IMR-90 (cell line): ENCODE measurements at regions not wholly inside any gene's neighbourhood (a gene's known extent, or its start where the extent isn't known, plus 50 kb on each side); places are given as distances from the start of the nearest gene placed in this dataset.

Source experiments
- ATAC-seq: fragments of 200-7000 bp; cut with Tn5 transposase; 2 replicates; pipeline ENCODE4 v1.9.1; 2020; ENCODE audit warnings: low read depth, mild to moderate bottlenecking, moderate library complexity
- BruUV-seq: library from RNA; stranded (reverse); fragments of 400-500 nt; replicated peaks from 2 replicates; lab custom pipeline; 2021; lab: Mats Ljungman, UMichigan
- CTCF ChIA-PET: fragments of 300-600 bp; formaldehyde crosslinking; extraction: SDS; loops from one replicate; lab custom pipeline; 2021; ENCODE audit warnings: antibody characterized with exemption; lab: Yijun Ruan, JAX
- POLR2A ChIA-PET: fragments of 300-600 bp; sonication (Branson Sonifier 250); formaldehyde crosslinking; loops from one replicate; lab custom pipeline; 2022; ENCODE audit warnings: antibody characterized with exemption; ENCODE audit not compliant: unreplicated experiment; lab: Charles Lee
- DNase-seq: peaks from one replicate; pipeline ENCODE4 v3.0.0; 2013
- H2AFZ ChIP-seq: replicated peaks from 2 replicates; pipeline ENCODE3; 2013; ENCODE audit warnings: low read length, mild to moderate bottlenecking; ENCODE audit not compliant: poor library complexity
- H2AK5ac ChIP-seq: 2 replicates; pipeline ENCODE4 v1.6.1; 2013; ENCODE audit warnings: low read depth, low read length, inconsistent platforms
- H2AK9ac ChIP-seq: replicated peaks from 2 replicates; pipeline ENCODE3; 2013; ENCODE audit warnings: mild to moderate bottlenecking, low read depth, low read length, moderate library complexity; ENCODE audit not compliant: poor library complexity
- H2BK120ac ChIP-seq: 2 replicates; pipeline ENCODE4 v1.6.1; 2013; ENCODE audit warnings: low read depth, low read length, inconsistent platforms
- H2BK15ac ChIP-seq: 3 replicates; pipeline ENCODE4 v1.6.1; 2013; ENCODE audit warnings: low read depth, low read length, inconsistent platforms
- H2BK20ac ChIP-seq: 2 replicates; pipeline ENCODE4 v1.6.1; 2013; ENCODE audit warnings: low read depth, mild to moderate bottlenecking, inconsistent platforms, low read length, moderate library complexity
- H2BK5ac ChIP-seq: 2 replicates; pipeline ENCODE4 v1.6.1; 2013; ENCODE audit warnings: mild to moderate bottlenecking, low read depth, low read length, inconsistent platforms; ENCODE audit not compliant: poor library complexity, severe bottlenecking
- H3K14ac ChIP-seq: replicated peaks from 2 replicates; pipeline ENCODE4 v1.6.1; 2013; ENCODE audit warnings: low read depth, low read length, inconsistent platforms
- H3K18ac ChIP-seq: 2 replicates; pipeline ENCODE4 v1.6.1; 2013; ENCODE audit warnings: low read depth, low read length, control low read depth
- H3K23ac ChIP-seq: 2 replicates; pipeline ENCODE4 v1.6.1; 2013; ENCODE audit warnings: low read depth, low read length, inconsistent platforms
- H3K27ac ChIP-seq: 2 replicates; pipeline ENCODE4 v1.5.1; 2013; ENCODE audit warnings: mild to moderate bottlenecking, control low read depth, low read length; ENCODE audit not compliant: insufficient read depth
- H3K27me3 ChIP-seq: 2 replicates; pipeline ENCODE4 v1.6.1; 2013; ENCODE audit warnings: low read length; ENCODE audit not compliant: control insufficient read depth, insufficient read depth
- H3K36me3 ChIP-seq: 2 replicates; pipeline ENCODE4 v1.6.1; 2013; ENCODE audit warnings: low read length, mixed read lengths; ENCODE audit not compliant: control insufficient read depth, insufficient read depth
- H3K4ac ChIP-seq: 2 replicates; pipeline ENCODE4 v1.6.1; 2013; ENCODE audit warnings: low read depth, low read length, inconsistent platforms
- H3K4me1 ChIP-seq: 2 replicates; pipeline ENCODE4 v1.6.1; 2013; ENCODE audit warnings: low read length, mixed read lengths; ENCODE audit not compliant: control insufficient read depth, insufficient read depth
- H3K4me2 ChIP-seq: 2 replicates; pipeline ENCODE4 v1.6.1; 2013; ENCODE audit warnings: low read depth, mild to moderate bottlenecking, control low read depth, low read length, moderate library complexity
- H3K4me3 ChIP-seq: 2 replicates; pipeline ENCODE4 v1.5.1; 2013; ENCODE audit warnings: low read depth, mild to moderate bottlenecking, control low read depth, low read length, moderate library complexity; ENCODE audit not compliant: insufficient read depth
- H3K56ac ChIP-seq: 2 replicates; pipeline ENCODE4 v1.6.1; 2013; ENCODE audit warnings: low read length, inconsistent platforms; ENCODE audit not compliant: insufficient read depth; ENCODE audit errors: extremely low read depth
- H3K79me1 ChIP-seq, 2 experiments: 2 replicates each; pipeline ENCODE4 v1.6.1; 2013; ENCODE audit warnings: low read length in 2 of 2, inconsistent platforms in 1 of 2, low read depth in 1 of 2
- H3K9ac ChIP-seq: 2 replicates; pipeline ENCODE4 v1.6.1; 2013; ENCODE audit warnings: low read depth, low read length, control low read depth
- H3K9me1 ChIP-seq: 2 replicates; pipeline ENCODE4 v1.6.1; 2013; ENCODE audit warnings: low read length, inconsistent platforms; ENCODE audit not compliant: insufficient read depth
- H3K9me3 ChIP-seq: 2 replicates; pipeline ENCODE4 v1.6.1; 2013; ENCODE audit warnings: low read length; ENCODE audit not compliant: control insufficient read depth, insufficient read depth
- H4K20me1 ChIP-seq: 2 replicates; pipeline ENCODE4 v1.6.1; 2013; ENCODE audit warnings: low read length, inconsistent platforms; ENCODE audit not compliant: insufficient read depth
- H4K5ac ChIP-seq: 2 replicates; pipeline ENCODE4 v1.6.1; 2013; ENCODE audit warnings: mild to moderate bottlenecking, low read depth, low read length, control low read depth
- H4K8ac ChIP-seq, 2 experiments: 2 replicates each; pipeline ENCODE4 v1.6.1; 2013; ENCODE audit warnings: low read depth in 2 of 2, low read length in 2 of 2, control low read depth in 1 of 2, inconsistent platforms in 1 of 2
- H4K91ac ChIP-seq: 2 replicates; pipeline ENCODE4 v1.6.1; 2013; ENCODE audit warnings: low read depth, low read length, inconsistent platforms; ENCODE audit not compliant: insufficient read depth
- CEBPB ChIP-seq: IDR thresholded peaks from 2 replicates; pipeline ENCODE4 v1.6.1; 2012; ENCODE audit warnings: low read depth, low read length, improper control_type of control experiment
- POLR2A ChIP-seq: IDR thresholded peaks from 2 replicates; pipeline ENCODE4 v1.6.1; 2012; ENCODE audit warnings: mild to moderate bottlenecking, low read depth, low read length
- WGBS, 2 experiments: methylation state at CpG; one replicate each; pipeline versions ENCODE4 v1.1.5 to v1.1.7; 2013; ENCODE audit warnings: missing lambda C conversion rate in 2 of 2; ENCODE audit not compliant: insufficient read length in 1 of 2; ENCODE audit errors: extremely low coverage in 2 of 2; 5-methylcytosine and 5-hydroxymethylcytosine counted together
- dilution Hi-C: fragments of 300-500 bp; cut with HindIII; formaldehyde crosslinking; loops from one replicate; pipeline ENCODE4 v1.14.3; 2018; ENCODE audit warnings: low sequenced_read_pairs; ENCODE audit not compliant: unreplicated experiment
- in situ Hi-C: fragments of 300-500 bp; cut with MboI; formaldehyde crosslinking; loops from 3 replicates; pipeline ENCODE4 v1.14.3; 2019; ENCODE audit warnings: low sequenced_read_pairs, inconsistent platforms, mixed read lengths
- intact Hi-C: fragments of 100-400 bp; cut with micrococcal nuclease; formaldehyde crosslinking; loops from 2 replicates; pipeline ENCODE4 v1.10.0; 2022
- TF ChIP-seq, protein P1 (sequence below): fragments of 150-350 bp; IDR thresholded peaks from 2 replicates; pipeline ENCODE4 v1.6.1; 2016; ENCODE audit warnings: low read depth, mild to moderate bottlenecking, low read length, moderate library complexity, borderline replicate concordance

DNA sequence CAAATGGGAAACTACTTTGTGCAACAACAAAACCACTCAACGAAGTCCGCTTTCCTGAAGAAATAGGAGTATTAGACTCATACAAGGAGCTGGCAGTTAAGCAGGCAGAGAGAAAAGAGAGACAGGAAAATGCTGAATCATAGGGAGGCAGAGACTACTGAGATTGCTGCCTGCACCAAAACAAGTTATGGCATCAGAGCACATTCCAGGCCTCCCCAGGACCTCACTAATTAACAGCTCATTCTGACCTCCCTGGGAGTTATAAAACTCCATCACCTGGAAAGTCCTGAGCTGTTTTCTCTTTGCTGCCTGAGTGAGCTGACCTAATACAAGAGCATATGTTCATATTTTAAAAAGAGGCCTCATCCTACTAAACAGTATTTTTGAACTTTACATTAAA is 741.0 kb downstream of the MCTP2 start:
- dilution Hi-C loops = no loop called here
- no peak overlapping the region for H3K56ac ChIP-seq

More for the DNA sequence above, 741.0 kb downstream of the MCTP2 start:
- TF ChIP-seq POLR2A (no peak), CEBPB (no peak)
- TF ChIP-seq, protein P1, sequence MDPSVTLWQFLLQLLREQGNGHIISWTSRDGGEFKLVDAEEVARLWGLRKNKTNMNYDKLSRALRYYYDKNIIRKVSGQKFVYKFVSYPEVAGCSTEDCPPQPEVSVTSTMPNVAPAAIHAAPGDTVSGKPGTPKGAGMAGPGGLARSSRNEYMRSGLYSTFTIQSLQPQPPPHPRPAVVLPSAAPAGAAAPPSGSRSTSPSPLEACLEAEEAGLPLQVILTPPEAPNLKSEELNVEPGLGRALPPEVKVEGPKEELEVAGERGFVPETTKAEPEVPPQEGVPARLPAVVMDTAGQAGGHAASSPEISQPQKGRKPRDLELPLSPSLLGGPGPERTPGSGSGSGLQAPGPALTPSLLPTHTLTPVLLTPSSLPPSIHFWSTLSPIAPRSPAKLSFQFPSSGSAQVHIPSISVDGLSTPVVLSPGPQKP = no peak
- Histone ChIP-seq H3K14ac (no peak overlapping the region), H2BK15ac (no peak overlapping the region), H4K91ac (no peak overlapping the region), H2AK5ac (no peak overlapping the region), H2BK5ac (no peak overlapping the region), H4K8ac (no peak overlapping the region), H3K4me1 (no peaks in the 10 kb centered on the region), H3K27me3 (no peaks in the 10 kb centered on the region), H4K5ac (no peak overlapping the region), H3K9ac (no peak overlapping the region), H3K9me1 (no peaks in the 10 kb centered on the region), H2BK20ac (no peak overlapping the region), H2AFZ (no peak overlapping the region), H3K23ac (no peak overlapping the region), H2AK9ac (no peak overlapping the region), H3K4me3 (no peak overlapping the region), H3K4ac (no peak overlapping the region), H3K9me3 (0 out of 2 replicates have a peak, but pooled peaks cover 6% of the 10 kb centered on the region), H3K4me2 (no peak overlapping the region), H3K18ac (no peak overlapping the region), H4K20me1 (no peaks in the 10 kb centered on the region), H3K79me1 (no peaks in the 10 kb centered on the region), H3K27ac (no peak overlapping the region), H3K36me3 (no peaks in the 10 kb centered on the region), H2BK120ac (no peak overlapping the region)
- ChIA-PET POLR2A (no interaction called here), CTCF (no interaction called here)
- intact Hi-C loops = no loop called here
- ATAC-seq = no peak
- WGBS, 2 experiments = no CpG with 5 or more reads among the region's 2 CpGs
- in situ Hi-C loops = no loop called here
- DNase-seq = no peak
- no TSS peak for BruUV-seq
